Colon (tissue), 2 donors: ENCODE measurements at regions not wholly inside any gene's neighbourhood (a gene's known extent, or its start where the extent isn't known, plus 50 kb on each side); places are given as distances from the start of the nearest gene placed in this dataset.
"Not testable (repeated sequence)": the region's sequence is repeated elsewhere in the genome, so short reads cannot be mapped to it uniquely, and the experiment has no call there.

Source experiments
- FAIRE-seq: peaks from 2 replicates; lab custom pipeline; 2012; peaks lifted over from hg19 to GRCh38; lab: Jason Lieb, UNC
- donor health status: control.
- donor health status: control.

GRCh38 chr12:61291647-61292046, 968.6 kb upstream of the USP15 start:
- FAIRE-seq, result no peak

GRCh38 chr12:61294011-61294410, 966.2 kb upstream of the USP15 start:
- FAIRE-seq, result not testable (repeated sequence)

- FAIRE-seq, result no peak
Measured at GRCh38 chr12:61301817-61302216, 958.4 kb upstream of the USP15 start.

DNA sequence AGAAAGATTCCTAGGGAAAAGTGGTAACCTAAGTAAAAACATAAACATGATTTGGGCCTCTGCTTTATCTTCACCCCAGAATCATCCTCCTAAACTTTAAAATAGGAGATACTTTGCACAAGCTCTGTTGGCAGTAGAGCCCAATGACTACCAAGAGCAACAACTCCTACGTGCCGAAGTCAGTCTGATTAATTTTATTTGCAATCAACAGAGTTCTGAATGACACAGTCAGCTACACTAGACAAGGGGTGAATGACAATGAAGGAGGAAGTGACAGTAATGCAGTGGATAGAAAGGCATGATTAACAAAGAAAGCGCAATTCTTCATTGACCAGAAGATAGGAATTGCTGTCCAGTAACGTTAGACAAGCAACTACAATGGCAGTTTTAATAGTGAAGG, 957.9 kb upstream of the USP15 start:
- FAIRE-seq, result no peak

DNA sequence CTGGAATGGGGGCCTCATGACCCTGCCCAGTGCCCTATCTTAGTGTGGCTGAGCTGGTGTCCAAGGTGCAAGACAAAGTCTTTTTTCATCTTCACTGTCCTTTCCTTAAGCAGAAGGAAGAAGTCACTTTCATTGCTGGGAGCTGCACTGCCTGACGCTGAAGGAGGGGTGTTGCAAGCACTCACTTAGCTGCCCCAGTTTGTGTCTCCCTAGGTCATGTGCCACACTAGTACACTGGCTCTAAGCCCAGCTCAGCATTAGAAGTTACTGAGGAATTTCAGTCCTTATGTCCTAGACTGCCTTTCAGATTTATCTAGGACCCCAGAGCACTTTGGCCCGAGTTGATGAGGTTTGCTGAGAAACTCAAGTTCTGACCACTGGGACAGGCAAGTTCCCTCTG, 952.0 kb upstream of the USP15 start:
- no peak for FAIRE-seq

- peak; percentile 14 for FAIRE-seq
Measured at GRCh38 chr12:61311413-61311812, 948.8 kb upstream of the USP15 start.

DNA sequence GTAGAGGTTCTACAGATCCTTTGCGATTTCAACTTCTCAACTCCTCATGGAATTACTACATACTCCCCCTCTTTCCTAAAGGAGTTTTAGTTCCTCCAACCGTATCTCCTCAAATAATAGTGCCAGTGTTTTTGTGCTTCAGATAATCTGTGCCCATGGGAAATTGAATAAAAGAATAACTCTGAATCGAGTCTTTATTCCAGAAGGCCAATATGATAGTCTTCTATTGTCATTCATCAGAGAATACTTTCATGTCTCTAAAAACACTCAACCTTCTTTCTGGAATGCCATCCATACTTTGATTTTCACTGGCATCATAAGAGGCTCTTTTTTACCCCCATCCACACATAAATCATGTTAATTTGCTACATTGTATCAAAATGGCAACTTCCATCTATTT, 911.3 kb upstream of the USP15 start:
- no peak for FAIRE-seq

DNA sequence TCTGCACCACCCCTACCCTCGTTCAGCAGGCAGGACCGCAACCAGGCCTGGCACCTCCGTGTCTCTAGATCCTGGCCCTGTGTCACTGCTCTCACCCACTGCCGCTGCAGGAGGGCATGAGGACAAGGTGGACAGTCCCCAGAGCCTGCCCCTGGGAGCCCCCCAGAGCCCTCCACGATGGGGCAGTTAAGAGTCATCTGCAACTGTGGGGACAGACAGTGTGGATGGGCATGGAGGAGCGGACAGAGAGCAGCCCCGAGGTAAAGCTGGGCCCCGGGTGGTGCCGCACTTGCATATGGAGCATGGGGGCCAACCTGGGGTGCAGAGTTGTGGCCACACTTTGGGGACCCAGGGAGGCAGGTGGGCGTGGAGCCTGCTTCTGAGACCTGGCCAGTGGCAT, 905.1 kb upstream of the USP15 start:
- FAIRE-seq, result no peak

GRCh38 chr12:61356485-61356884, 903.7 kb upstream of the USP15 start:
- FAIRE-seq, result no peak

DNA sequence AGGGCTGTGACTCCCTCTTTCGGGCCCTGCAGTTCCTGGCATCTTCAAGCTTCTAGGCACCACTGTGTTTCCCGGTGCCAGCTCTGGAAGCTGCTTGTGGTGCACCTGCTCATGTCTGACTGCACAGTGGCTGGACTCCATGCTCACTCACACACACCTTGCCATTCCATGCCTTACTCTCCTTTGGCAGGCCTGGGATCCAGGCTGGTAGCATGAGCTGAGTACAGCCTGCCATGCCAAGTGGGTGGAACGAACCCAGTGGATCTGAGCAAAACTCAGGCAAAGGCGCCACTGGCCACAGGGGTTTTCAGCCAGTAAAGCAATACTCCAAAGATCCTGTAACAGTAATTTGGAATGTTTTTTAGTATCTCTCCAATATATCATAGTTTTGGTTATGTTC, 902.7 kb upstream of the USP15 start:
- FAIRE-seq, result no peak

DNA sequence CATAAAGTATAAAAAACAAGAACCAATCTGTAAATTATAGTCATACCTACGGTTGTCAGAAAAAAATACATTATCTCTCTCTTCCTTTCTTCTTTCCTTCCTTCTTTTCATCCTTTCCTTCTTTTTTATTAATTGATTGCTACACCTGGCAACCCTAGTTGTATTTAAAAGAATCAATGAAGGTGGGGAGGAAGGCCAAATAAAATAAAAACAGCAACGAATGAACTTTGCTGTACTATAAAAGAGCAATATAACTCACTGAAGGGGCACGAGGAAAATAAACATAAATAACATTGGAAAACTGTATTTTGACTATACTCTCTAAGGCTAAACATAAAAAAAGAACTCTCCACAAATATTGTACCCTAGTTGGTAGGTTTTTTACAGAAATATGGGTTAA, 898.2 kb upstream of the USP15 start:
- no peak for FAIRE-seq

DNA sequence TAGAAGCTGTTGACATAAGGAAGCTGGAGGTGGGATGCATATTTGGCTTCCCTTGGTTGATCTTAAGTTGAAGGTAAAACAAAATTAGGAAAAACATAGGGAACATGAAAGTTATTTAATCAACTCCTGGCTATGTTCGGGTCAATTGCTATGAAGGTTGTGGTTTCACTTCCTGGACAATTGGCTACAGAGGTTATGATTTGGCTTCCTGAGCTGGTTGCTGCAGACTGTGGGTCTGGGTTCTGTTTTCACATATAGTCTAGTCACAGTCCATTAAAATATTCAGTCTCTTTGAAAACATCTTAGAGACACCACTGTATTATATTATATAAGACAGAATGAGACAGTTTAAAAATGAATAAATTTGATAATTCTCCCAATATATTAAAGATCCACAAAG, 895.2 kb upstream of the USP15 start:
- no peak for FAIRE-seq

- FAIRE-seq, result no peak
Measured at GRCh38 chr12:61367281-61367785, 892.9 kb upstream of the USP15 start.

- no peak for FAIRE-seq
Measured at GRCh38 chr12:61369241-61369910, 890.8 kb upstream of the USP15 start.

- no peak for FAIRE-seq
Measured at GRCh38 chr12:61384511-61384910, 875.7 kb upstream of the USP15 start.

- FAIRE-seq, result no peak
Measured at GRCh38 chr12:61385771-61386170, 874.4 kb upstream of the USP15 start.

- FAIRE-seq, result no peak
Measured at GRCh38 chr12:61397668-61398067, 862.5 kb upstream of the USP15 start.

- no peak for FAIRE-seq
Measured at GRCh38 chr12:61412201-61412600, 848.0 kb upstream of the USP15 start.

GRCh38 chr12:61414470-61414869, 845.7 kb upstream of the USP15 start:
- no peak for FAIRE-seq

DNA sequence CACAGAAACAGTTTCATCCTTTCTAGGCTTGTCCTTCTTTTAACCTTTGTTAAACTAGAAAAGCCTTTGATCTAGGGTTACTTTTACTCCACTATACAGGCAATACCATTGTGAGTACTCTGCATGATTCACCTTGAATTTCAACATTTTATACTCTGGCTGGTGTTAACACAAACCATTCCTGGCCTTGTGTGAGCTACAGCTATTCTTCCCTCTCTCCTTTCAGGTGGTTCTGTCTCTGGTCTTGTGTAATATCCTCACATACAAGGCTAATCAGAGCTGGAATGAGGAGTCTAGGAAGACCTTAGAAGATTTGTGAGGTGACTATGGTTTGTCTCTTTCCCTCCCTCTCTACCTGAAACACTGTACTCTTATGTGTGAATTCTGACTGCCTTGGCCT, 837.4 kb upstream of the USP15 start:
- no peak for FAIRE-seq

GRCh38 chr12:61452076-61452475, 808.1 kb upstream of the USP15 start:
- no peak for FAIRE-seq

DNA sequence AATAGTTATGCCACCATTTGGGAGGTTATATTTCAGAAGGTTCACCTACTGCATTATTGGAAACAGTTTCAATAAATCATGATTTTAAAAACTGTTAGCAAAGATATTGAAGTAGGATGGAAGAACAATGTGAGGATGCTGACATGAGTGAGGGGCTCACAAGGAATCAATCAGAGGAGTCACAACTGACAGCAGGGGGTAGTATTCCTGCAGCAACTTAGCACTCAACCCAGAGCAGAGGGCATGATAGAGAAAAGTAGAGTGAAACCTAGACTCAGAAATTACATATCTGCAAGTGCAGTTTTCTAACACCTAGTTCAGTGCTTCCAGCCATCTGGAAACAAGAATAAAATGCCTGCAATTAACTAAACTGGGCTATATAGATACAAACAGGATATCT, 772.5 kb upstream of the USP15 start:
- FAIRE-seq, result no peak

GRCh38 chr12:61490526-61491498, 769.4 kb upstream of the USP15 start:
- no peak for FAIRE-seq
